ENCODE measurements at regions not wholly inside any gene's neighbourhood (a gene's known extent, or its start where the extent isn't known, plus 50 kb on each side); places are given as distances from the start of the nearest gene placed in this dataset.

- H3K27me3 Mint-ChIP-seq (ENCODE audit: insufficient read depth): peaks cover 24% of the 10 kb centered on the region
- no peak overlapping the region for H3K27ac Mint-ChIP-seq
- no peaks in the 10 kb centered on the region for H3K4me1 Mint-ChIP-seq (ENCODE audit: low read depth)
- H3K9me3 Mint-ChIP-seq: peaks cover 13% of the 10 kb centered on the region; the same call in 1 of the 2 replicates
- no peaks in the 10 kb centered on the region for H3K36me3 Mint-ChIP-seq (ENCODE audit: low read depth)
- no peak for DNase-seq
- H3K4me3 Mint-ChIP-seq: no peak overlapping the region
- TF ChIP-seq, protein P1, sequence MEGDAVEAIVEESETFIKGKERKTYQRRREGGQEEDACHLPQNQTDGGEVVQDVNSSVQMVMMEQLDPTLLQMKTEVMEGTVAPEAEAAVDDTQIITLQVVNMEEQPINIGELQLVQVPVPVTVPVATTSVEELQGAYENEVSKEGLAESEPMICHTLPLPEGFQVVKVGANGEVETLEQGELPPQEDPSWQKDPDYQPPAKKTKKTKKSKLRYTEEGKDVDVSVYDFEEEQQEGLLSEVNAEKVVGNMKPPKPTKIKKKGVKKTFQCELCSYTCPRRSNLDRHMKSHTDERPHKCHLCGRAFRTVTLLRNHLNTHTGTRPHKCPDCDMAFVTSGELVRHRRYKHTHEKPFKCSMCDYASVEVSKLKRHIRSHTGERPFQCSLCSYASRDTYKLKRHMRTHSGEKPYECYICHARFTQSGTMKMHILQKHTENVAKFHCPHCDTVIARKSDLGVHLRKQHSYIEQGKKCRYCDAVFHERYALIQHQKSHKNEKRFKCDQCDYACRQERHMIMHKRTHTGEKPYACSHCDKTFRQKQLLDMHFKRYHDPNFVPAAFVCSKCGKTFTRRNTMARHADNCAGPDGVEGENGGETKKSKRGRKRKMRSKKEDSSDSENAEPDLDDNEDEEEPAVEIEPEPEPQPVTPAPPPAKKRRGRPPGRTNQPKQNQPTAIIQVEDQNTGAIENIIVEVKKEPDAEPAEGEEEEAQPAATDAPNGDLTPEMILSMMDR (IDR thresholded peaks at IDR 0.05): no peak
These were observed 120.6 kb upstream of the CD82 start for GRCh38 chr11:44444770-44445321.

GRCh38 chr11:44445500-44446365 is 119.7 kb upstream of the CD82 start:
- Mint-ChIP-seq H3K4me1 (ENCODE audit: low read depth) (no peaks in the 10 kb centered on the region), H3K4me3 (no peak overlapping the region), H3K27me3 (ENCODE audit: insufficient read depth) (peaks cover 21% of the 10 kb centered on the region), H3K9me3 (peaks cover 13% of the 10 kb centered on the region; the same call in 1 of the 2 replicates), H3K36me3 (ENCODE audit: low read depth) (no peaks in the 10 kb centered on the region), H3K27ac (no peak overlapping the region)
- TF ChIP-seq, protein P1 (IDR thresholded peaks at IDR 0.05): no peak
- no peak for DNase-seq

- no peak overlapping the region for H3K4me3 Mint-ChIP-seq
- no peaks in the 10 kb centered on the region for H3K36me3 Mint-ChIP-seq (ENCODE audit: low read depth)
- TF ChIP-seq, protein P1 (IDR thresholded peaks at IDR 0.05): no peak
- no peak for DNase-seq
- H3K27ac Mint-ChIP-seq: no peak overlapping the region
- no peaks in the 10 kb centered on the region for H3K4me1 Mint-ChIP-seq (ENCODE audit: low read depth)
- H3K9me3 Mint-ChIP-seq: peaks cover 13% of the 10 kb centered on the region; the same call in 1 of the 2 replicates
- peaks cover 26% of the 10 kb centered on the region for H3K27me3 Mint-ChIP-seq (ENCODE audit: insufficient read depth)
These were observed 119.1 kb upstream of the CD82 start for GRCh38 chr11:44446366-44446762.

- Mint-ChIP-seq H3K27me3 (ENCODE audit: insufficient read depth) (peaks cover 27% of the 10 kb centered on the region), H3K9me3 (peaks cover 5% of the 10 kb centered on the region; the same call in 1 of the 2 replicates), H3K27ac (no peak overlapping the region), H3K4me1 (ENCODE audit: low read depth) (no peaks in the 10 kb centered on the region), H3K36me3 (ENCODE audit: low read depth) (no peaks in the 10 kb centered on the region), H3K4me3 (no peak overlapping the region)
- DNase-seq: no peak
- TF ChIP-seq, protein P1 (IDR thresholded peaks at IDR 0.05): no peak
These were observed 118.3 kb upstream of the CD82 start for GRCh38 chr11:44446996-44447771.

DNA sequence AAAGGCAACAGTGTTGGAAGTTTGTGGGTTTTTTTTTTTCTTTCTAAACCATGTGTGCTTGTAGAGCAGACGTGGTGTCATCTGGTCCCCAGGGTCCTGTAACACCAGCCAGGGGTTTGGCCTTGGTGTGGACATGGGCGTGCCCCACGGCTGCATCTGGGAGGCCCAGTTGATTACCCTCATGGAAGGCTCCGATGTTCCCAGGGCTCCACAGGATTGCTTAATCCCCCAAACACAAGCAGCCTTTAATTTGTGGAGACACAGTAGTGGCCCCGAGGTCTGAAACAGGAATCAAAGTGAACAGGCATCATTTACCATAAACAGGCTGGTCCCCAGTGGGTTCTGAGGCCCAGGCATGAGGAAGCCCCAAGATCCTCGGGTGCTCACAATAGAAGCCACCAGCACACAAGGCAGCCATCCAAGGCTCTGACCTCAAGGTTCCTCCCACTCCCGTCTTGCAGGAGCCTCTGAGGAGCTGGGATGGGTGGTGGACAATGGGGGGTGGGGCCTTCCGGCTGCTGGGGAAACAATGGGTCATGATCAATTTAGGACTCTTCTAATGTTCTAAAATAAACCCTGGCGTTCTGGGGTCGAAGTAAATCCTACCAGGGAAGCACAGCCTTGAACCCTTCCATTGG is 115.0 kb upstream of the CD82 start:
- Mint-ChIP-seq H3K36me3 (ENCODE audit: low read depth) (no peaks in the 10 kb centered on the region), H3K9me3 (no peaks in the 10 kb centered on the region), H3K4me3 (no peak overlapping the region), H3K4me1 (ENCODE audit: low read depth) (no peaks in the 10 kb centered on the region), H3K27me3 (ENCODE audit: insufficient read depth) (peaks cover 47% of the 10 kb centered on the region), H3K27ac (no peak overlapping the region)
- TF ChIP-seq, protein P1 (IDR thresholded peaks at IDR 0.05): no peak
- DNase-seq: no peak

Measured in HFFc6 (cell line).